Skeletal muscle cell (primary cell): ENCODE measurements at regions not wholly inside any gene's neighbourhood (a gene's known extent, or its start where the extent isn't known, plus 50 kb on each side); places are given as distances from the start of the nearest gene placed in this dataset.

Source experiments
- DNase-seq: peaks from one replicate; pipeline ENCODE4 v3.0.0-alpha.2; 2010; ENCODE audit warnings: low read depth
- H3K4me3 ChIP-seq: 2 replicates; pipeline ENCODE4 v1.5.1; 2011; ENCODE audit warnings: low read depth, mild to moderate bottlenecking, control low read depth, low read length, moderate library complexity

DNA sequence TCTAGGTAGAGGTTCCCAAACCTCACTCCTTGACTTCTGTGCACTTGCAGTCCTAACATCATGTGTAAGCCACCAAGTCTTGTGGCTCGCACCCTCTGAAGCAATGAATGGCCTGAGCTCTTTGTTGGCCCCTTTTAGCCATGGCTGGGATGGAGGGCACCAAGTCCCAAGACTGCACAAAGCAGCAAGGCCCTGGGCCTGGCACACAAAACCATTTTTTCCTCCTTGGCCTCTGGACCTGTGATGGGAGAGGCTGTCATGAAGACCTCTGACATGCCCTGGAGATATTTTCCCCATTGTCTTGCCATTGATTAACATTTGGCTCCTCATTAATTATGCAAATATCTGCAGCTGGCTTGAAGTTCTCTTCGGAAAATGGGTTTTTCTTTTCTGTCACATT lies 60.3 kb upstream of the MALRD1 start:
- no peak for DNase-seq
- no peak overlapping the region for H3K4me3 ChIP-seq
